Mucosa of descending colon (tissue), 3 donors: ENCODE measurements at regions not wholly inside any gene's neighbourhood (a gene's known extent, or its start where the extent isn't known, plus 50 kb on each side); places are given as distances from the start of the nearest gene placed in this dataset.

Experiments used
- ATAC-seq: fragments of 200-7000 bp; cut with Tn5 transposase; one replicate; pipeline ENCODE4 v1.9.1; 2020; ENCODE audit warnings: mild to moderate bottlenecking, moderate library complexity
- DNase-seq, 3 donors: peaks; one replicate each; pipeline ENCODE4 v3.0.0-alpha.2; 2020
- H3K36me3 ChIP-seq: fragments of 200-600 bp; one replicate; pipeline ENCODE4 v1.8.0; 2021; ENCODE audit warnings: low read depth, mild to moderate bottlenecking
- H3K4me1 ChIP-seq: fragments of 200-600 bp; one replicate; pipeline ENCODE4 v1.8.0; 2021; ENCODE audit warnings: low read depth, mild to moderate bottlenecking
- H3K4me3 ChIP-seq: fragments of 200-600 bp; one replicate; pipeline ENCODE4 v1.8.0; 2021; ENCODE audit warnings: mild to moderate bottlenecking
- H3K9me3 ChIP-seq: fragments of 200-600 bp; one replicate; pipeline ENCODE4 v1.8.0; 2021; ENCODE audit warnings: mild to moderate bottlenecking
- intact Hi-C, 2 donors: fragments of 100-400 bp; cut with DNase I in 1 of 2; cut with micrococcal nuclease in 1 of 2; formaldehyde crosslinking; loops; one replicate each; pipeline versions ENCODE4 v1.11.0 to v1.11.1; 2022; cut with DNase I, micrococcal nuclease
- TF ChIP-seq, protein P1 (sequence below): fragments of 200-600 bp; IDR thresholded peaks from one replicate; pipeline ENCODE4 v1.8.0; 2022; ENCODE audit warnings: antibody characterized with exemption, mild to moderate bottlenecking
- donor health status: DM: no; HTN: no; CAD: no; lungs with moderate emphysema.
- donor health status: DM: no; HTN: no; CAD: no.
- donor health status: DM: no; HTN: yes; CAD: no.

DNA sequence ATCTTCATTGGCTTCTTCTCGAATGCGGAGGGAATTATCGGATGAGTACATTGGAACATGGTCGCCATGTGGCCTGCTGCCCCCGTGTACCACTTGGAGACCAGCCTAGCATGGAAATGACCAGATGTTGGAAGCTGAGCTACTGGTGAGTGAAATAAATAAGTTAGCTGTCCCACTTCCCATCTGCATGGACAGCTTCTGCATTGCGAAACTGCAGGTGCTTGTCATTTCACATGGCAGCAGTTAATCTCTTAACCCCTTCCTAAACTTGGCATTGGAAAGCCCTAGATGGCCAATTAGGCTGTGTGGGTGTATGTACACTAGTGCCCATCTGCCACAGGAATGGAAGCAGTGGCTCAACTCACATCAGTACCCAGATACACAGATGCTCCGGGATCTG, 246.6 kb upstream of the IL12B start:
- intact Hi-C loops: no loop called here
- H3K36me3 ChIP-seq: no peaks in the 10 kb centered on the region
- ATAC-seq: no peak

GRCh38 chr5:159581502-159582249, 251.4 kb upstream of the IL12B start:
- no peak for ATAC-seq
- H3K4me3 ChIP-seq: no peak overlapping the region
- no peaks in the 10 kb centered on the region for H3K36me3 ChIP-seq
- no peaks in the 10 kb centered on the region for H3K9me3 ChIP-seq
- TF ChIP-seq, protein P1, sequence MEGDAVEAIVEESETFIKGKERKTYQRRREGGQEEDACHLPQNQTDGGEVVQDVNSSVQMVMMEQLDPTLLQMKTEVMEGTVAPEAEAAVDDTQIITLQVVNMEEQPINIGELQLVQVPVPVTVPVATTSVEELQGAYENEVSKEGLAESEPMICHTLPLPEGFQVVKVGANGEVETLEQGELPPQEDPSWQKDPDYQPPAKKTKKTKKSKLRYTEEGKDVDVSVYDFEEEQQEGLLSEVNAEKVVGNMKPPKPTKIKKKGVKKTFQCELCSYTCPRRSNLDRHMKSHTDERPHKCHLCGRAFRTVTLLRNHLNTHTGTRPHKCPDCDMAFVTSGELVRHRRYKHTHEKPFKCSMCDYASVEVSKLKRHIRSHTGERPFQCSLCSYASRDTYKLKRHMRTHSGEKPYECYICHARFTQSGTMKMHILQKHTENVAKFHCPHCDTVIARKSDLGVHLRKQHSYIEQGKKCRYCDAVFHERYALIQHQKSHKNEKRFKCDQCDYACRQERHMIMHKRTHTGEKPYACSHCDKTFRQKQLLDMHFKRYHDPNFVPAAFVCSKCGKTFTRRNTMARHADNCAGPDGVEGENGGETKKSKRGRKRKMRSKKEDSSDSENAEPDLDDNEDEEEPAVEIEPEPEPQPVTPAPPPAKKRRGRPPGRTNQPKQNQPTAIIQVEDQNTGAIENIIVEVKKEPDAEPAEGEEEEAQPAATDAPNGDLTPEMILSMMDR: no peak
- DNase-seq: no peak
- intact Hi-C loops: no loop called here
- no peaks in the 10 kb centered on the region for H3K4me1 ChIP-seq

More for the DNA sequence above, 246.6 kb upstream of the IL12B start:
- no peak for DNase-seq
- TF ChIP-seq, protein P1: no peak
- no peak overlapping the region for H3K4me3 ChIP-seq
- no peaks in the 10 kb centered on the region for H3K4me1 ChIP-seq
- no peaks in the 10 kb centered on the region for H3K9me3 ChIP-seq

- H3K9me3 ChIP-seq: no peaks in the 10 kb centered on the region
- H3K4me1 ChIP-seq: no peaks in the 10 kb centered on the region
- intact Hi-C loops: no loop called here
- no peak overlapping the region for H3K4me3 ChIP-seq
- DNase-seq: no peak
- TF ChIP-seq, protein P1: no peak
- no peaks in the 10 kb centered on the region for H3K36me3 ChIP-seq
- no peak for ATAC-seq
These were observed 252.7 kb upstream of the IL12B start for GRCh38 chr5:159582756-159583541.

DNA sequence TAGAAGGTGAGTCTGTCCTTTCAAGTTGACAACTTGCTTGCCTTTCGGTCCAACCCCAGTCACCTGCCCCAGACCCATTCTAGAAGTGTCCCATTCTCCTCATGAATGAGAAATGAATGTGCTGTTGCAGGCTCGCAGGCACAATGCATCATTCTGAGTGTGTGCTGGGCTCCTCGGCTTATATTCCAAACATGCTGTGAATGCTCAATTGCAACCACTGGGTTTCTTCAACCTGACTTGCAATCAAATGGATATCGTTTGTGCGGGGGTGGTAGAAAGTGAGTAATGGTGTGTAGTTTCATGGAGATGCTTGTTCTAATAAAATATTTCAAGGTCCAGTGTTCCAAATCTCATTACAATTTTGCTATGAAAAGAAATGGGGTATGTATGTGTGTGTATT, 256.6 kb upstream of the IL12B start:
- Histone ChIP-seq H3K9me3 (no peaks in the 10 kb centered on the region), H3K4me1 (no peaks in the 10 kb centered on the region), H3K36me3 (no peaks in the 10 kb centered on the region), H3K4me3 (no peak overlapping the region)
- TF ChIP-seq, protein P1: no peak
- ATAC-seq (no peak), DNase-seq (no peak)
- intact Hi-C loops: no loop called here

DNA sequence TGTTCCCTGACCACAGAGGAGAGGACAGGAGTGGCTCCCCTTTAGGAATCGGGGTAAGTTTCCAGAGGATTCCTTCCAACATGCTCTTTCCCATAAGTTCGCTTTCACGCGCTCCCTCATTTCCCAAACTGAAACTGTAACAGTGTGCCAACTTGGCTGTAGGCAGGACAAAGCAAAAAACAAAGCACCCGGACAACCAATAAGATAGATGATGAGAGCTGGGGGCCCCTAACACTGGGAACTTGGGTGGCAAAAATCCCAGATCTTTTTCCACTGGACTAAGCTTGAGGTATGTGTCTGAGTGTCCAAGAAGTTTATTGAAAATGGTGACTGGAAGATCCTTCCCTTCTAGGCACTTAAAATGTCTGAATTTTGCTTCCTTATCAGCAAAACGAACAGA, 258.7 kb upstream of the IL12B start:
- ATAC-seq (no peak), DNase-seq (no peak)
- H3K36me3 ChIP-seq: no peaks in the 10 kb centered on the region
- H3K9me3 ChIP-seq: no peaks in the 10 kb centered on the region
- H3K4me3 ChIP-seq: no peak overlapping the region
- no peaks in the 10 kb centered on the region for H3K4me1 ChIP-seq
- intact Hi-C loops: no loop called here
- TF ChIP-seq, protein P1: no peak
